NOMO-1 (cell line): ENCODE measurements at regions not wholly inside any gene's neighbourhood (a gene's known extent, or its start where the extent isn't known, plus 50 kb on each side); places are given as distances from the start of the nearest gene placed in this dataset.
A peak's percentile ranks its signal among the peaks of the same experiment; 100 is the strongest.
"Not testable (repeated sequence)": the region's sequence is repeated elsewhere in the genome, so short reads cannot be mapped to it uniquely, and the experiment has no call there.

Experiments
- DNase-seq, 2 experiments: peaks; one replicate each; lab custom pipeline; 2025; ENCODE audit not compliant: unreplicated experiment in 2 of 2; lab: John Stamatoyannopoulos, UW

DNA sequence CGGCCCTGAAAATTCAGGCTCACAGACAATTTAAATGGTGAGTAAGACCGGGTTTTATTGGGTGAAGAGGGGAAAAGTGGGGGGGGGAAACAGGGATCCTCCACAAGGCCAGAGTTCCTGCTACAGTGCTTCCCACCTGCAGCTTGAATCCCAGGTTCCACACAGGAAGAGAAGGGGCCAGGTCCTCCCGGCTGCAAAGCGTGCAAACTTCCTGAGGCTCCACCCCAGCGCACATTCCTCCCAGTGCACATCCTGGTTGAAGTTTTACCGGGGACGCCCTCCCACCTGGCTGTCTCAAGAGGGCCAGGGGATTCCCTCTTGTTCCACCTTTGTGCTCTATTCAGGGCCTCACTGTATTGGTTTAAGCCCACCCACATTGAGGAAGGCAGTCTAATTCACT lies 347.7 kb upstream of the REG3G start:
- DNase-seq: no peak

DNA sequence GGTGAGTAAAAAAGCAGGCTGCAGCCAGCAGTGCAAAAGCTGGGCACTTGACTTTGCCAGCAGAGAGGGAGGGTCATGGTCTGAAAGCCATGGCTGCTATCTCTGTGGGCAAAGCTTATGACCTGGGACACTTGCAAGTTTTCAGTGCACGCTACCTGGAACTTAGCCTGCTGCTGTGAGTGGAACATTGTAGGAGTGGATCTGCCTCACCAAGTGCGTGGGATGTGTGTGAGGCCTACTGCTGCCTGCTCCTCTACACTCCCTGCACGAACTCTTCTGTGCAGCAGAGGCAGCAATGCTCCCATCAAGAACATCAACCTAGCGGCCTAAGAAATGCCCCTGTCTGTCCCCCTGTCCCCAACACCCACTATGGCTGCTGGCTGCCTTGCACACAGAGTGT lies 344.1 kb upstream of the REG3G start:
- no peak for DNase-seq

DNA sequence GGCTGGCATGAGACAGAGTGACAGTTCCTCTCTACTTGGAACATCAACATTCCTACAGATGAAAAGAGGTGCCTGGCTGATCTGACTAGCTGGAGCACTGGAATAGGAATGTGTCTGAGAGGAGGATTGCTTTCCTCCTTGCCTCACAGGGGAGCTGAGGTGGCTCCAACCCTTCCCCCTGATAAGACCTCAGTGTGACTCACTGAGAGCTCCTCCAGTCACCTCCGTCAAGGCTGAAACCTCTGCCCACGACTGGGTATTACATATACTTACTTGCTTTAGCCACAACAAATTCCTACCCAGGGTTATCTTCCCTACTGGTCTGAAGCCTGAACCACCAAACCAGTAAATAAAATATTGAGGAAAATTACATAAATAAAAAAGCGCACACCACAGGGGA lies 342.7 kb upstream of the REG3G start:
- DNase-seq: no peak

DNA sequence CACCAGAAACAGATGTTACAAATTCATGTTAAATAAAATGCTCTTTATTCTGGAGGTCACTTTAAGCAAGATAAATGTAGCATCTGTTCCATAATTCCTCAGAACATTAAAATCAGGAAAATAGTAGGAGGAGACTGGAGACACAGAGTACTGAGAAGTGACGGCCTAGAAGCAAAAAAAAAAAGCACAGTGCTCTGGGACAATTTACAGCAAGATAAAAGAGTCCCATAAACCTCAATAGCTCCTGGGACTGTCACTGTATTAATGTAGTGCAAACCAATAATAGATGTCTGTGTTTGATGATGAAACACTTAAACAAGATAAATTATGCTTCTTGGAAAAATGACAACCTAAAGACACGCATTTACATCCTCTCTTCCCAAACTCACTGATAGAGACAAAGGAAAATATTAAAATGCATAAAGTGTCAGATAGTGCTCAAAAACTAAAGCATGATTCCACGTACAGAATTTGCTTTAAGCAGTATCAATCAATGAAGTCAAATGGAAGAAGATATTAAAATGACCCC lies 338.8 kb upstream of the REG3G start:
- no peak for DNase-seq

DNA sequence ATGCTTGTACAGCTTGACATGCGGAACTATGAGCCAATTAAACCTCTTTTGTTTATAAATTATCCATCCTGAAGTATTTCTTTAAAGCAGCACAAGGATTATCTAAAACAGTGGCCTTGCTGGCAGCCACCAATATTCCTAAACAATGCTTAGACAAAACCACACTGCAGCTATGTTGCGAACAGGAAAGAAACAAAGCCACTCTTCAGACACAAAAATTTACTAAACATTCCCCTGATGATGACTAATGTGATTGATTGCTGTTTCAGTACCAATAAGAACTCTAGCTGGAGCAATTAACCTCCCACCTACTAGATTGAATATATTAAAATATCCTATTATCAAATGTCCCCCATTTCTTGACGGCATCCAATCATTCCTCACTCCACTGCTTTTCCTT lies 325.8 kb upstream of the REG3G start:
- DNase-seq: no peak

DNA sequence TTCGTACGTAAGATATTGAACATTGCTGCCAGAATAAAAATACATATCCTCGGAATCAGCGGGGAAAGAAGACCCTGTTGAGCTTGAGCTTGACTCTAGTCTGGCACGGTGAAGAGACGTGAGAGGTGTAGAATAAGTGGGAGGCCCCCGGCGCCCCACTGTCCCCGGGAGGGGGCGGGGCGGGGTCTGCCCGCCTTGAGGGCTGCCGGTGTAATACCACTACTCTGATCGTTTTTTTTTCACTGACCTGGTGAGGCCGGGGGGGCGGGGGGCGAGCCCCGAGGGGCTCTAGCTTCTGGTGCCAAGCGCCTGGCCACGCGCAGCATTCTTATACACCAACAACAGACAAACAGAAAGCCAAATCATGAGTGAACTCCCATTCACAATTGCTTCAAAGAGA lies 324.0 kb upstream of the REG3G start:
- DNase-seq: no peak

DNA sequence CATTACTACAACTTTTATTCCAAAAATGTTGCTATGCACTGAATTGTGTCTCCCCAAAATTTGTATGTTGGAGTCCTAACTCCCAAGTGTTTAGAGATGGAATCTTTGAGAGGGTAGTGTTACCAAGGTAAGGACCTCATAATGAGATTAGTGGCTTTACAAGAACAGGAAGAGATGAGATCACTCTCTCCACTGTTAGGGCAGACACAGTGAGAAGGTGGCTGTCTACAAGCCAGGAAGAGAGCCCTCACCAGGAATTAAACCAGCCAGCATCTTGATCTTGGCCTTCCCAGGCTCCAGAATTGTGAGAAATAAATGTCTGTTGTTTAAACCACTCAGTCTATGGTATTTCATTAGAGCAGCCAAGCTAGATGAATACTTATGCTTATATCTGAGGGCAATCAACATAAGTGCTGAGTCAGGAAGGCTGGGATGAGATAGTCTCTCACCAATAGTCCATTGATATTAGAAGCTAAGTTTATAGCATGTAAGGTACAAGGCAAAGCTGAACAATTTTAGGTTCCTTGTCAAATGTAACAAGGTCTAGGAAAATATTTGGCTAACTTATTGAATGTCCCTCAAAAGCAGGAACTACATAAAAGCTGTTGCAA lies 317.6 kb upstream of the REG3G start:
- peak; percentile 37 to 73 for DNase-seq

DNA sequence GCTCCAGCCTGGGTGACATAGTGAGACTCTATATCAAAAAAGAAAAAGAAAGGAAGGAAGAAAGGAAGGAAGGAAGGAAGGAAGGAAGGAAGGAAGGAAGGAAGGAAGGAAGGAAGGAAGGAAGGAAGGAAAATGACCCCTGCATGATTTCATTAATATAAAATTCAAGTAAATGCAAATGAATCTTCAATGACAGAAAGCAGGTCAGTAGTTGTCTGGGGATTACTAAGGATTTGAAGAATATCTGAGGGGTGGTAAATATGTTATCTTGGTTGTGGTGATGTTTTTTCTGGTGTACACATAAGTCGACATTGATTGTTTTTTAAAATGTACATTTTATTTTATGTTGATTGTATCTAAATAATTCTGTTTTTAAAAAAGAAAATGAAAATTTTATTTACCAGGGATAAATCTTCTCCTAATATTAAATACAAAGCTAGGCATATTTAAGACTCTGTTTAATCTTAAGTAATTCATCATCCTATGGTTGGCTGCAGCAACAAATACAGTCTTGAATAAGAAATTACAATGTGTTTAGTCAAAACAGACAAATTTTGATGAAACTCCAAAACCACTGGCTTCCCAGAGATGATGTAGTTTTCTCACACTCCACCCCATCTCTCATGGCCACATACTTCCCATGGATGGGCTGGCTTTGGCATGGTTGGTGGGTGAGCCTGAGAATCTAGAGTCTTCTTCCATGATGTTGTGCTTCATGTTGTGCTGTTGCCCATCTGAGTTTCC lies 314.7 kb upstream of the REG3G start:
- DNase-seq: no peak

DNA sequence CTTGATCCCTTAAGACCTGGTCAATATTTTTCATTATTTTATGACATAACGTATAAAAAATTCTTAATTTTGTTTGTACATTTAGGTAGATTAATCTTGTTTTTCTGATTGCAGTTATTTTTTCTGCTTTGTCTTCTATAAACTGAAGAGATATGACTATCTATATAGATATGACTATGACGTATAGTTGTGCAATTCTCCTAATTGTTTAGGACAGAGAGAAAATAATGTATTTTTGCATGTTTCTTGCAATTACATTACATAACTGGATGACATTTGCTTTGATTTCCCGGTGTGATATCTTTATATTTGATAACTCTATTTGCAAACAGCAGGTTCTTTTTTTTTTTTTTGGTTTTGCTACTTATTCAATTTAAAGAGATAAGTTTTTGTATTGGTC lies 310.2 kb upstream of the REG3G start:
- DNase-seq: no peak

DNA sequence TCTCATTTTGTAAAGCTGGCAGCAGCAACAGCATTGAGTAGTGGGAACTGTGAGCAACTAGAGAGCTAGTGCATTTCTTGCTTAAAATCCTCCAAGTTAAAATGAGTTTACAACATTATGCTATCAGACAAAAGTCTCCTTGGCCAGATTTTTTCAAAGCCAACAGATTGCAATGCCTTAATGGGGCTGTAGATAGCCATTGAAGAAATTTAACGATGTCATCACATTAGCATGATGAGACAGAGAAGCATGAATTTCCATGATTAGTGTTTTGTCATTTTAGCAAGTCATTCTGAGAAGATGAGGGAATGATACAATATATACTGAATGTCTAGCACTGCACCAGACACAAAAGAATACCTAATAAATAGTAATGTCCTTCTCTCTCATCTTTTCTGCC lies 307.5 kb upstream of the REG3G start:
- no peak for DNase-seq

DNA sequence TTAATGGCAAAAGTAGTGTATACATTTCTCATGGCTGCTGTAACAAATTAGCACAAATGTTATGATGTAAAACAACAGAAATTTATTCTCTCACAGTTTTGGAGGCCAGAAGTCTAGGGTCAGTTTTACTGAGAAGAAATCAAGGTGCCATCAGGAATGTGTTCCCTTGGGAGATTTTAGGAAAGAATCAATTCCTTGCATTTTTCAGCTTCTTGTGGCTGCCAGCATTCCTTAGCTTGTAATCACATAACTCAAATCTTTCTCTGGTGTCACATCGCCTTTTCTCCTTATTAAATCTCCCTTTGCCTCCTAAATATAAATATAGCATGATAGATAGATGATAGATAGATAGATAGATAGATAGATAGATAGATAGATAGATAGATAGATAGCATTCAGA lies 307.0 kb upstream of the REG3G start:
- DNase-seq: no peak

DNA sequence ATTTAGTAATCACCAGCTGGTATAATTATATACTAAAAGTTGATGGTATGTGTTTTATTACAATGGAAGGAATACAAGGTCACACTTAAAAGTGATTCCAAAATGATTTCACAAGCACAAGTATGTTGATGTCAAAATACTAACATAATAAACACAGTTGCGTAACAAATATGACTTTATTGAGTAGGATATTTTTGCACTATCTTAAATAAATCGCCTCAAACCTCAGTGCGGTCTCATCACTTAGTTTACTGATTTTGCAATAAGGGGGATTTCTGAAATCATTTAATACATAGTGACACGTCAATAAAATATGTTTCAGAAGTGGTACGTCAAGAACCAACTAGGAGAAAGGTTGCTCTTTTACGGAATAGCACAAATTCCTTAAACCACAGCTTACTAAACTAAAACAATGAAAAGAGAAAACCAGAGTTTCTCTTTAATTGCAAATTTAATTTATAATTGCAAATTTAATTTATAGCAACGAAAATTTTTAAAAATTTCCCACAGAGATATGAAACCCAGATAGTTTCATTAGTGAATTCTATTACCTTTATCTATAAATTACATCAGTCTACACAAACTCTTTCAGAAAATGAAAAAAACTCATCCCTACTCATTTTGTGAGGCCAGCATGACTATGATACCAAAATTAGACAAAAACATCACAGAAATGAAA lies 304.0 kb upstream of the REG3G start:
- DNase-seq: no peak

DNA sequence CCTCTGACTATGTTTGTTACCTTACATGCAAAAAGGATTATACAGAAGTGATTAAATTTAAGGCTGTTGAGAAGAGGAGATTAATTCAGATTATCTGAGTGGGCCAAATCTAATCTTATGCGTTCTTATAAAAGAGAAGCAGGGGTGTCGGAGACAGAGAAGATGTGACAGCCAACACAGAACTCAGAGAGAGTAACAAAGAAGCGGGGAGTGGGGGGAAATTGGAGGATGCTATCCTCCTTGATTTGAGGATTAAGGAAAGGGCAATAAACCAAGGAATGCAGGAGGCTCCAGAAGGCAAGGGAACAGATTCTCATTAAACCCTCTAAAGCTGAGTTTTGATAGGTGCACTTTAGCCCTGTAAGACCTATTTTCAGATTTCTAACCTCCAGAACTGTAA lies 291.3 kb upstream of the REG3G start:
- no peak for DNase-seq

DNA sequence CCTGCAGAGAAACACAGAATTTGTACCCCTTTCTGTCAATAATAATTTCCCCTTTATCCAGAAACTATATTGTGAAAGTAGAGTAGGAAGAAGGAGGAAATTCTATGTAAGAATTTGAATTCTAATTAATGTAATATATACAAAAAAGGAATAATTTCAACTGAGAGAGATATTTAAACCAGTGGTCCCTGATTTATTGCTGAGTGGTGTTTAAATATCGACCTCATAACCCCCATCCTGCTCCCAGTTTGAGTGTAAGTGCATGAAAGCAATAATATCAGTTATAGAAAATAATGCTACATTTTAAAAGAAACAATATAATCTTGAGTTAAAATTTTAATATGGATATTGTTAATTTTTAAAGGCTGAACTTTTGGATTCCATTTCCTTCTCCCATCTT lies 286.2 kb upstream of the REG3G start:
- no peak for DNase-seq

DNA sequence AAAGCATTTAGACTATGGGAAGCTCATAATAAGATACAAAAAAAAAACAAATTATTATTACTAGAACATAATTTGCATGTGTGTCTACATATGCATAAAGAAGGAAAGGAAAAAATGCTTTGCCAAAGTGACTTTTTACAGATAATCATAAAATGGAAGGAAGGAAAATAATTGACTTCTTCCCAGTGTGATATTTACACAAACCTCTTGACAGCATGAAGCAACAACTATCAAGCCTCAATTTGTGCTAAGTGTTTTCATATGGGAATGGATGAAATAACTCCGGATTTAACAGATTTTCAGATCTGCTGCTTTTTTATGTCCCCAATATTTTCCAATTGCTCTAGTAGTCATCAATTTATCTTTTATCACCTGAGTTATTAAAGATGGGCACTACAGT lies 275.9 kb upstream of the REG3G start:
- DNase-seq: no peak

DNA sequence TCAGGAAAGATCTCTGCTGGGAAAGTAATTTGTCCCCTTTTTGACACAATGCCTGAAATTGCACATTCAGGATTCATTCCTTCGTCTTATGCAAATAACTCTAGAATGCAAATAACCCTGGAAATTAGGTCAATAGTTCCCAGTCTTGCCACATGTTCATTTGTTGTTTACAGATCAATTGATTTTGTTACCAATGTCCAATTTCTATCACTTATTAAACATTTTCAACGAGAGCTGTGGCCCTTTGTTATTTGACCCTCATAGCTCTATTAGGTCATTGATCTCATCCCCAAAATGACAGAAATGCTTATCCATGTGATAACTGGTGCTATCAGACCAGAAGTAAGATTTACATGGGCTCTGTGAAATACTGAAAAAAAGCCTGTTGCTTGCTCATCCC lies 275.3 kb upstream of the REG3G start:
- DNase-seq: no peak

DNA sequence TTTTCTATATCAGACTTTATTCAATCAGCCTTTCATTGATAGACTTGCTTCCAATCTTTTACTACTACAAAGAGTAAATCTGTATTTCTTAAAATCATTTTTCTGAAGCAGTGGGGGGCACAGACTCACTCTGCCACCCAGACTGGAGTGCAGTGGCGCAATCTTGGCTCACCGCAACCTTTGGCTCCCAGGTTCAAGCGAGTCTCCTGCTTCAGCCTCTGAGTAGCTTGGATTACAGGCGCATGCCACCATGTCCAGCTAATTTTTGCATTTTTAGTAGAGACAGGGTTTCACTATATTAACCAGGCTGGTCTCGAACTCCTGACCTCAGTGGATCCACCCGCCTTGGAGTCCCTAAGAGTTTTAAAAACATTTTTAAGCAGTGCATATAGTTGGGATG lies 270.6 kb upstream of the REG3G start:
- DNase-seq: no peak

DNA sequence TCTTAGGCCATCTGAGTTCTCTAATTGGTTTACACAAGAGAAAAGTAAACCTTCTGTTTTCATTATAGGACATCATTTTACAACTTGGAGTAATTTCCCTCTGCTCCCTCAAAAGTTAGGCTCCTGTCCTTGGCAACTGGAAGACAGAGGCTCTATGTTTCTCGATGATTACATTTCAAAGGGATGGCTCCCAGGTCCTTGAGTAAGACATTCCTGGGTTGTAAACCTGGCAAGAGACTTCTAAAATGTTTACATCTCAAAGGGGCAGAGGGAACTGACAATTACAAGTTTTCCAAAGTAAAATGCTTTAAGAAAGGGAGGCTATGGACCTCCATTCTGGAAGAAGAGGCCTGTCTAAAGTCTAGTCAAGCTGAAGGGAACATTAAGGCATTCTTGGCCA lies 268.3 kb upstream of the REG3G start:
- DNase-seq: no peak

DNA sequence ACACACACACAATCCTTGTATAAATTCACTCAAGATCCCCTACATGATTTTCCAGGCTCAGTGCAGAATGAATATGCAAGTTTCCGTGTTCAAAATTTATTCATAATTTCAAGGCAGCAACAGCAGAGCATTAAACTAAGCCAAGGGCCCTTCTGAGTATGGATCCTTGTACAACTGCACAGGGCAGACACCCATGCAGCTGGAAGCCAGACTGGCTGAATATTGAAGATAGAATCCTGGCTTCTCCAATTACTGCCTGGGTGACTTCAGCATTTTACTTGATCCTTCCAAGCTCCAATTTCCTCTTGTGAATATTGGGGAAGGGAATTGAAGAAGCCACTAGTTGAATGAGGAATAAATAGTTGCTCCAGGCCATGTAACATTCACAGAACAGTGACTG lies 267.9 kb upstream of the REG3G start:
- no peak for DNase-seq

DNA sequence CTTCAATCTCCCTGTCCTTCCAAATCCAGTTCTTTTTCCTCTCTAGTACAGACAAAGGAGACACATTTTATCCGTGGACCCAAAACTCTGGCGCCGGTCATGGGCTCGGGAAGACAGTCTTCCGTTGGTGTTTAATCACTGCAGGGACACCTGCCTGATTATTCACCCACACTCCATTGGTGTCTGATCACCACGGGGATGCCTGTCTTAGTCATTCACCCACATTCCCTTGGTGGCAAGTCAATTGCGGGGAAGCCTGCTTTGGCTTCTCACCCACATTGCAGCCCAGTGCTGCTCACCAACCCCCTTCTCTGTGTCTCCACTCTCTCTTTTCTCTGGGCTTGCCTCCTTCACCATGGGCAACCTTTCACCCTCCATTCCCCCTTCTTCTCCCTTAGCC lies 266.7 kb upstream of the REG3G start:
- not testable (repeated sequence) for DNase-seq

DNA sequence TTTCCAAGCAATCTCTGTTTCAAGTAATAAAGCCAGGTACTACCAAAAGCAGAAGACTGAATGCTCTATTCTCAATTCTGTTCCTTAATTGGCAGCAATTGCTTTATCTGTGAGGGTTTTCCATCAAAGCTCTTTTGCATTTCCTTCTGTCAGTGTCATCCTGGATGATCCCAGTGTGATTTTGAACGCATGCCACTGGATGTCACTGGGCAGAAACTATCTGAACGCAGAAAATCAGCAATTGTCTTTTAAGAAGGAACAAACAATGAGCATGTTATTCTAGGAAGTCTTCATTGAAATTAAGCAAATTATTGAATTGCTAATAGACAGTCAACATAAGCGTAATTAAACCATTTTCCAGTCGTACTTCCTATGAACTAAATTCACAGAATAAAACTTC lies 259.0 kb upstream of the REG3G start:
- DNase-seq: no peak

DNA sequence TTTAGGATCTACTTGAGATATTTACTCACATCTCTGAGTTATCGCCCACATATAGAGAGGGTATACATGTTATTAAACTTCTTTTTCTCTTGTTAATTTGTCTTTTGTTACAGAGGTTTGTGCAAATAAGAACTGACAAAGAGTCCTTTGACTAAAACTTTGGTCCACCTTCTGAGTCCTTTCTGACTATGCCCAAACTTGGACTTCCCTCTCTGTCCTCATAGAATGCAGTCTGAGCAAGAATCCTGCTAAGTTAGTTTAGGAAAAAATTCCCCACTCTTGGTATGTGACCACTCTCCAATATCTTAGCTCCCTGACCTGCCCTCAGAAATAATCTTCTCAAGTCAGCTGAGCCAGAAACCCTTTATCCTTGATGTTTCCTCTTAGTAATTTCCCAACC lies 257.5 kb upstream of the REG3G start:
- DNase-seq: no peak
